NCI-H1105 treated with DMSO at 0.1 percent for 48 hours (cell line): ENCODE measurements at regions not wholly inside any gene's neighbourhood (a gene's known extent, or its start where the extent isn't known, plus 50 kb on each side); places are given as distances from the start of the nearest gene placed in this dataset.
"Not testable (repeated sequence)": the region's sequence is repeated elsewhere in the genome, so short reads cannot be mapped to it uniquely, and the experiment has no call there.

Source experiments
- DNase-seq: peaks from one replicate; lab custom pipeline; 2025; lab: John Stamatoyannopoulos, UW

- DNase-seq = no peak
Observed at GRCh38 chr18:10247742-10248082, 206.7 kb upstream of the APCDD1 start.

GRCh38 chr18:10248738-10249137 is 205.7 kb upstream of the APCDD1 start:
- no peak for DNase-seq

GRCh38 chr18:10249270-10249669 is 205.2 kb upstream of the APCDD1 start:
- no peak for DNase-seq

GRCh38 chr18:10249801-10250200 is 204.6 kb upstream of the APCDD1 start:
- DNase-seq = no peak

GRCh38 chr18:10252494-10252893 is 201.9 kb upstream of the APCDD1 start:
- no peak for DNase-seq

- no peak for DNase-seq
Observed at GRCh38 chr18:10252952-10253705, 201.3 kb upstream of the APCDD1 start.

- DNase-seq = not testable (repeated sequence)
Observed at GRCh38 chr18:10256276-10256675, 198.2 kb upstream of the APCDD1 start.

- DNase-seq = no peak
Observed at GRCh38 chr18:10258836-10259474, 195.5 kb upstream of the APCDD1 start.

GRCh38 chr18:10259901-10260300 is 194.5 kb upstream of the APCDD1 start:
- peak; percentile 1 for DNase-seq

GRCh38 chr18:10261344-10262276 is 192.8 kb upstream of the APCDD1 start:
- DNase-seq = no peak

GRCh38 chr18:10262566-10262965 is 191.9 kb upstream of the APCDD1 start:
- no peak for DNase-seq

- DNase-seq = no peak
Observed at GRCh38 chr18:10264260-10264659, 190.2 kb upstream of the APCDD1 start.

GRCh38 chr18:10265560-10266333 is 188.7 kb upstream of the APCDD1 start:
- DNase-seq = no peak

GRCh38 chr18:10266334-10266590 is 188.2 kb upstream of the APCDD1 start:
- DNase-seq = no peak

- DNase-seq = no peak
Observed at GRCh38 chr18:10269261-10269660, 185.2 kb upstream of the APCDD1 start.

GRCh38 chr18:10270151-10270571 is 184.3 kb upstream of the APCDD1 start:
- DNase-seq = no peak

- no peak for DNase-seq
Observed at GRCh38 chr18:10271481-10271880, 183.0 kb upstream of the APCDD1 start.

GRCh38 chr18:10274301-10274700 is 180.1 kb upstream of the APCDD1 start:
- no peak for DNase-seq

- DNase-seq = no peak
Observed at GRCh38 chr18:10275486-10275885, 178.9 kb upstream of the APCDD1 start.

GRCh38 chr18:10278265-10278664 is 176.2 kb upstream of the APCDD1 start:
- DNase-seq = no peak

- no peak for DNase-seq
Observed at GRCh38 chr18:10279471-10279870, 175.0 kb upstream of the APCDD1 start.
